ENCODE measurements at regions not wholly inside any gene's neighbourhood (a gene's known extent, or its start where the extent isn't known, plus 50 kb on each side); places are given as distances from the start of the nearest gene placed in this dataset.
"Not testable (repeated sequence)": the region's sequence is repeated elsewhere in the genome, so short reads cannot be mapped to it uniquely, and the experiment has no call there.

- no peak for FAIRE-seq
These were observed 123.5 kb downstream of the MAP3K7 start for GRCh38 chr6:90463359-90463758.

- FAIRE-seq = no peak
These were observed 124.8 kb downstream of the MAP3K7 start for GRCh38 chr6:90462102-90462501.

- no peak for FAIRE-seq
These were observed 125.5 kb downstream of the MAP3K7 start for GRCh38 chr6:90461383-90461782.

GRCh38 chr6:90460051-90460450, 126.8 kb downstream of the MAP3K7 start:
- no peak for FAIRE-seq

- FAIRE-seq = no peak
These were observed 127.6 kb downstream of the MAP3K7 start for GRCh38 chr6:90459225-90459758.

- FAIRE-seq = no peak
These were observed 128.3 kb downstream of the MAP3K7 start for GRCh38 chr6:90458353-90459224.

GRCh38 chr6:90457867-90458259, 129.0 kb downstream of the MAP3K7 start:
- no peak for FAIRE-seq

GRCh38 chr6:90456997-90457866, 129.6 kb downstream of the MAP3K7 start:
- not testable (repeated sequence) for FAIRE-seq

GRCh38 chr6:90456001-90456400, 130.9 kb downstream of the MAP3K7 start:
- FAIRE-seq = no peak

- FAIRE-seq = no peak
These were observed 131.9 kb downstream of the MAP3K7 start for GRCh38 chr6:90454836-90455427.

GRCh38 chr6:90450268-90450953, 136.5 kb downstream of the MAP3K7 start:
- FAIRE-seq = no peak

- FAIRE-seq = no peak
These were observed 137.6 kb downstream of the MAP3K7 start for GRCh38 chr6:90449311-90449710.

GRCh38 chr6:90448836-90449235, 138.0 kb downstream of the MAP3K7 start:
- no peak for FAIRE-seq

GRCh38 chr6:90446164-90446563, 140.7 kb downstream of the MAP3K7 start:
- no peak for FAIRE-seq

- FAIRE-seq = no peak
These were observed 141.3 kb downstream of the MAP3K7 start for GRCh38 chr6:90445533-90446108.

- FAIRE-seq = no peak
These were observed 142.6 kb downstream of the MAP3K7 start for GRCh38 chr6:90444160-90444714.

- FAIRE-seq = no peak
These were observed 144.5 kb downstream of the MAP3K7 start for GRCh38 chr6:90442366-90442765.

- FAIRE-seq = no peak
These were observed 144.1 kb upstream of the BACH2 start for GRCh38 chr6:90440586-90441283.

GRCh38 chr6:90439586-90439985, 142.9 kb upstream of the BACH2 start:
- no peak for FAIRE-seq

- FAIRE-seq = no peak
These were observed 139.8 kb upstream of the BACH2 start for GRCh38 chr6:90436403-90436802.

GRCh38 chr6:90435207-90435899, 138.7 kb upstream of the BACH2 start:
- no peak for FAIRE-seq

All from islet of Langerhans (tissue), 1 donor.